Cardiac muscle cell (in vitro differentiated cells and primary cell): ENCODE measurements at regions not wholly inside any gene's neighbourhood (a gene's known extent, or its start where the extent isn't known, plus 50 kb on each side); places are given as distances from the start of the nearest gene placed in this dataset.

Experiments used
- DNase-seq, 2 donors: peaks; one replicate each; pipeline versions ENCODE4 v3.0.0 to v3.0.0-alpha.2; 2010 to 2017; ENCODE audit warnings: low read depth in 1 of 2, low spot score in 1 of 2
- H3K27ac ChIP-seq: fragments of 200-600 bp; sonication (generic); 2 replicates; pipeline ENCODE4 v1.5.1; 2016
- H3K27me3 ChIP-seq: fragments of 200-600 bp; sonication (generic); 2 replicates; pipeline ENCODE4 v1.6.0; 2016; ENCODE audit warnings: control low read depth
- H3K36me3 ChIP-seq: fragments of 200-600 bp; sonication (generic); 2 replicates; pipeline ENCODE4 v1.5.1; 2016; ENCODE audit warnings: control low read depth
- H3K4me1 ChIP-seq: fragments of 200-600 bp; sonication (generic); 2 replicates; pipeline ENCODE4 v1.8.1; 2017; ENCODE audit warnings: low read depth, mild to moderate bottlenecking, mixed run types
- H3K4me3 ChIP-seq: fragments of 200-600 bp; sonication (generic); 2 replicates; pipeline ENCODE4 v1.5.1; 2016; ENCODE audit warnings: mild to moderate bottlenecking
- H3K9me3 ChIP-seq: fragments of 200-600 bp; sonication (generic); 2 replicates; pipeline ENCODE4 v1.5.1; 2017; ENCODE audit warnings: low read depth, mild to moderate bottlenecking, control low read depth
- CTCF ChIP-seq: IDR thresholded peaks from 2 replicates; pipeline ENCODE4 v1.5.1; 2012; ENCODE audit warnings: low read depth, mild to moderate bottlenecking, low read length

- DNase-seq = no peak
- Histone ChIP-seq H3K27ac (no peak overlapping the region), H3K4me1 (no peaks in the 10 kb centered on the region), H3K27me3 (no peaks in the 10 kb centered on the region), H3K4me3 (no peak overlapping the region), H3K36me3 (no peaks in the 10 kb centered on the region), H3K9me3 (no peaks in the 10 kb centered on the region)
- no peak for TF ChIP-seq CTCF
Observed at GRCh38 chr4:188606635-188607034, 467.4 kb downstream of the TRIML1 start.

GRCh38 chr4:188611143-188611542 lies 471.9 kb downstream of the TRIML1 start:
- no peak overlapping the region for H3K4me3 ChIP-seq
- no peaks in the 10 kb centered on the region for H3K27me3 ChIP-seq
- no peaks in the 10 kb centered on the region for H3K36me3 ChIP-seq
- H3K4me1 ChIP-seq = no peaks in the 10 kb centered on the region
- TF ChIP-seq CTCF = no peak
- no peak for DNase-seq
- no peaks in the 10 kb centered on the region for H3K9me3 ChIP-seq
- no peak overlapping the region for H3K27ac ChIP-seq

GRCh38 chr4:188612659-188613058 lies 473.4 kb downstream of the TRIML1 start:
- DNase-seq = no peak
- no peak overlapping the region for H3K4me3 ChIP-seq
- H3K36me3 ChIP-seq = no peaks in the 10 kb centered on the region
- no peak for TF ChIP-seq CTCF
- no peaks in the 10 kb centered on the region for H3K4me1 ChIP-seq
- no peak overlapping the region for H3K27ac ChIP-seq
- H3K9me3 ChIP-seq = no peaks in the 10 kb centered on the region
- H3K27me3 ChIP-seq = no peaks in the 10 kb centered on the region

GRCh38 chr4:188613976-188614375 lies 474.7 kb downstream of the TRIML1 start:
- H3K27me3 ChIP-seq = no peaks in the 10 kb centered on the region
- H3K9me3 ChIP-seq = no peaks in the 10 kb centered on the region
- H3K27ac ChIP-seq = no peak overlapping the region
- no peak for DNase-seq
- H3K36me3 ChIP-seq = no peaks in the 10 kb centered on the region
- no peak for TF ChIP-seq CTCF
- H3K4me3 ChIP-seq = no peak overlapping the region
- no peaks in the 10 kb centered on the region for H3K4me1 ChIP-seq

- DNase-seq = no peak
- Histone ChIP-seq H3K9me3 (no peaks in the 10 kb centered on the region), H3K4me1 (peaks cover 14% of the 10 kb centered on the region), H3K4me3 (no peak overlapping the region), H3K36me3 (no peaks in the 10 kb centered on the region), H3K27ac (no peak overlapping the region), H3K27me3 (no peaks in the 10 kb centered on the region)
- no peak for TF ChIP-seq CTCF
Observed at GRCh38 chr4:188619456-188620149, 480.4 kb downstream of the TRIML1 start.
